SH-SY5Y (cell line): ENCODE measurements at regions not wholly inside any gene's neighbourhood (a gene's known extent, or its start where the extent isn't known, plus 50 kb on each side); places are given as distances from the start of the nearest gene placed in this dataset.

Experiments used
- GATA2 ChIP-seq: IDR thresholded peaks from 2 replicates; pipeline ENCODE4 v1.6.1; 2011; ENCODE audit warnings: mild to moderate bottlenecking, low read depth, low read length
- GATA3 ChIP-seq: IDR thresholded peaks from 2 replicates; pipeline ENCODE4 v1.6.1; 2011; ENCODE audit warnings: low read depth, mild to moderate bottlenecking, low read length, moderate library complexity

GRCh38 chr3:99373846-99374210 is 264.6 kb upstream of the COL8A1 start:
- TF ChIP-seq GATA2 = no peak
- TF ChIP-seq GATA3 = no peak
